HG02623 (cell line): ENCODE measurements at regions not wholly inside any gene's neighbourhood (a gene's known extent, or its start where the extent isn't known, plus 50 kb on each side); places are given as distances from the start of the nearest gene placed in this dataset.
A peak's percentile ranks its signal among the peaks of the same experiment; 100 is the strongest.

Source experiments
- ATAC-seq: cut with Tn5 transposase; IDR thresholded peaks from one replicate; pipeline ENCODE4 v1.9.1; 2021; ENCODE audit warnings: moderate library complexity; ENCODE audit not compliant: unreplicated experiment

GRCh38 chr3:150040097-150040496, 69.4 kb upstream of the PFN2 start:
- no peak for ATAC-seq

DNA sequence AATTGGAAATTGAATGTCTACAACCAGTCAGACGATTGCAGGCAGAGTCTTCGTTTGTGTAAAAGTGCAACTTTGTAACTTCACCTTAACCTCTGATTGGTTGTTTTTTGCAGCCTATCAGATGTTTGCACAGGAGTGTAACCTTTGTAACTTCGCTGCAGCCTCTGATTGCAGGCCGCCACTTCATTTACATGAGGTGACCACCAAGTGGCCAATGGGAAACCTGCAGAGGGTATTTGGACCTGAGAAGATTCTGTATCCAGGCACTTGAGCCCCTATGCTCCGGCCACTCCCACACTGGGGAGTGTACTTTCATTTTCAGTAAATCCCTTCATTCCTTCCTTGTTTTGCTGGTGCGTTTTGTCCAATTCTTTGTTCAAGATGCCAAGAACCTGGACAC, 68.1 kb upstream of the PFN2 start:
- ATAC-seq = no peak

GRCh38 chr3:150036780-150037179, 66.1 kb upstream of the PFN2 start:
- no peak for ATAC-seq

- ATAC-seq = no peak
Observed at GRCh38 chr3:150035910-150036612, 65.4 kb upstream of the PFN2 start.

DNA sequence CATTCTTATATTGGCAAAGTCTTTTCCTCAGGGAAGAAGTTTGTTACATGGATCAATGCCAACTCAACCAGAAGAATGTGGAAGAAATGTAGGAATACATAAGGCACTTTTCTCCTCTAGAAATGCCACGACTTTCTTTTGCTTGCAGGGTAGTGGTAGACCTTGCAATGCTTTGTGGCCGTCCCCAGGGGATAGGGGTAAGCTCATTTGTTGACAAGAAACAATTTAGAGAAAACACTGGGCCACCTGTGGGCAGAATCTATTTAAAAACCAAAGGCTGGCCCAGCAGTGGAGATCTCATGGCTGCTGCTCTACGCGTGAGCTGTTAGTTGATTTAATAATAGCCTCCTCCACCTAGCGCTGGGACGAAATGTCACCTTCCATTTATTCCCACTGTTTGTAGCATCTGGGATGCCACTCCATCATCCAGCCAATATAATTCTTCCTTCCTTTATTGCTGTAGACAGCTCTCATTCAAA, 64.6 kb upstream of the PFN2 start:
- no peak for ATAC-seq

DNA sequence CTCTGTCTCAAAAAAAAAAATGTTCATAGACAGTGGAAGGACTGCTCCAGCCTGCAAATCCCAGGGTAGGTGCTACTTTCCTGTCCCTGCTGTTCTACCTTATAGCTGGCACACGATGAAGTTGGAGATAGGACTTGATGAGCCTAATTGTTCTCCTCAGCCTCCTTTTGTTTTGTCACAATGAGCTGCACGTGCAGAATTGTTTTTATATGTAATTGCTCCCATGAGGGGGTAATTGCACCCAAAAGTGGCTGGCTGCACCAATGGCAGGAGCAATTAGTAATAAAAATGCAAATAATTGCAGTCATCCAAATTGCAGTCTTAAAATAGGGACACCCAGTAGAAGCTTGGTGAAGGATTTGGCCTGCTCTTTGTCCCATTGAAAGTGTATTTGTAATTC, 63.0 kb upstream of the PFN2 start:
- no peak for ATAC-seq

DNA sequence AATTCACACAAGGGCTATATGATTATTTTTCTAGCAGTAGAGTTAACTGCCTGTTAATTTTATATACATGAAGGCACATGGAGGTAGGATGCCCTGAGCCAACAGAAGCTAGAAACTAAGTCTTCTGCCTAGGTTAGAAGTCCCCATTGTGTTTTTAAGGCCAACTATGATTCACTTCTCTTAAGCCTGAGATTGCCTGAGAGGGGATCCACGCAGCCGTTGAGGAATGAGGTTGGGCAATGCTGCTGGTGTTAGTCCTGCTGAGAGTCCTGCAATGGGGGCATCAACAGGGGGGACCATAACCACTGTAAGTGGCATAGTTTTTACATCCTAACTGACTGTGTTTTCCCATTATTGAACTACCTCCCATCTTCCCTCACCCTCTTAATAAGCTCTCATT, 60.1 kb upstream of the PFN2 start:
- ATAC-seq = no peak

DNA sequence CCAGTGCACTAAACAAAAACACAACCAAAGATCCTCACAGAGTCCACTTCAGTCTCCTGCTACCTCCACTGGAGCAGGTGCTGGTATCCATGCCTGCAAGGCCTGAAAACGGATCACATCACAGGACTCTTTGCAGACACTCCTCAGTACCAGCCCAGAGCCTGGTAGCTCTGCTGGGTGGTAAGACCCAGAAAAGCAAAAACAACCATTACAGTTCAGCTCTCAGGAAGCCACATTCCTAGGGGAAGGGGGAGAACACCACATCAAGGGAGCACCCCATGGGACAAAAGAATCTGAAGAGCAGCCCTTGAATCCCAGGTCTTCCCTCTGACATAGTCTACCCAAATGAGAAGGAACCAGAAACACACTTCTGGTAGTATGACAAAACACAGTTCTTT, 52.5 kb upstream of the PFN2 start:
- ATAC-seq = no peak

- ATAC-seq = peak; percentile 72
Observed at GRCh38 chr3:150022381-150023238, 51.9 kb upstream of the PFN2 start.

GRCh38 chr3:150020527-150020926, 49.8 kb upstream of the PFN2 start:
- ATAC-seq = no peak
